ENCODE measurements at regions not wholly inside any gene's neighbourhood (a gene's known extent, or its start where the extent isn't known, plus 50 kb on each side); places are given as distances from the start of the nearest gene placed in this dataset.
A peak's percentile ranks its signal among the peaks of the same experiment; 100 is the strongest.

- peak; percentile 42 for TF ChIP-seq CTCF (IDR thresholded peaks at IDR 0.05; ENCODE audit: unreplicated experiment)
- Mint-ChIP-seq H3K4me3 (ENCODE audit: unreplicated experiment) (no peak overlapping the region), H3K27ac (ENCODE audit: low read depth, unreplicated experiment) (no peak overlapping the region), H3K27me3 (ENCODE audit: insufficient read depth, unreplicated experiment) (no peaks in the 10 kb centered on the region), H3K4me1 (ENCODE audit: insufficient read depth, unreplicated experiment) (no peaks in the 10 kb centered on the region), H3K36me3 (ENCODE audit: insufficient read depth, unreplicated experiment) (no peaks in the 10 kb centered on the region), H3K9me3 (ENCODE audit: unreplicated experiment) (no peaks in the 10 kb centered on the region)
- ChIA-PET POLR2A (no interaction called here), CTCF (interaction anchor here (0.6 to 1.8 kb wide), 3 partner anchors 313 to 319 kb away, joined by 3 to 21 read pairs (median 4); no protein-coding TSS in a partner anchor)
- no TSS peak for BruUV-seq (replicated peaks)
- DNase-seq (ENCODE audit: unreplicated experiment): peak; percentile 63
- intact Hi-C loops (cut with micrococcal nuclease): loop anchor here (1.0 to 10.0 kb wide), 2 partner anchors 1033 to 1459 kb away; no protein-coding TSS in a partner anchor
Observed at GRCh38 chr17:71085238-71086033, 916.1 kb downstream of the KCNJ2 start.

- H3K27ac Mint-ChIP-seq (ENCODE audit: low read depth, unreplicated experiment): no peak overlapping the region
- no peak for DNase-seq (ENCODE audit: unreplicated experiment)
- intact Hi-C loops (cut with micrococcal nuclease): loop anchor here (10.0 kb wide), 1 partner anchor 1455 kb away; no protein-coding TSS in a partner anchor
- no peak for TF ChIP-seq CTCF (IDR thresholded peaks at IDR 0.05; ENCODE audit: unreplicated experiment)
- no peaks in the 10 kb centered on the region for H3K27me3 Mint-ChIP-seq (ENCODE audit: insufficient read depth, unreplicated experiment)
- no peak overlapping the region for H3K4me3 Mint-ChIP-seq (ENCODE audit: unreplicated experiment)
- POLR2A ChIA-PET: no interaction called here
- BruUV-seq (replicated peaks): no TSS peak
- CTCF ChIA-PET: no interaction called here
- no peaks in the 10 kb centered on the region for H3K9me3 Mint-ChIP-seq (ENCODE audit: unreplicated experiment)
- no peaks in the 10 kb centered on the region for H3K36me3 Mint-ChIP-seq (ENCODE audit: insufficient read depth, unreplicated experiment)
- no peaks in the 10 kb centered on the region for H3K4me1 Mint-ChIP-seq (ENCODE audit: insufficient read depth, unreplicated experiment)
Observed at GRCh38 chr17:71089431-71089830, 920.1 kb downstream of the KCNJ2 start.

- DNase-seq (ENCODE audit: unreplicated experiment): no peak
- Mint-ChIP-seq H3K9me3 (ENCODE audit: unreplicated experiment) (no peaks in the 10 kb centered on the region), H3K27me3 (ENCODE audit: insufficient read depth, unreplicated experiment) (no peaks in the 10 kb centered on the region), H3K4me3 (ENCODE audit: unreplicated experiment) (no peak overlapping the region), H3K4me1 (ENCODE audit: insufficient read depth, unreplicated experiment) (no peaks in the 10 kb centered on the region), H3K36me3 (ENCODE audit: insufficient read depth, unreplicated experiment) (no peaks in the 10 kb centered on the region), H3K27ac (ENCODE audit: low read depth, unreplicated experiment) (no peak overlapping the region)
- no TSS peak for BruUV-seq (replicated peaks)
- intact Hi-C loops (cut with micrococcal nuclease): no loop called here
- TF ChIP-seq CTCF (IDR thresholded peaks at IDR 0.05; ENCODE audit: unreplicated experiment): no peak
- CTCF ChIA-PET: no interaction called here
- POLR2A ChIA-PET: no interaction called here
Observed at GRCh38 chr17:71098071-71098470, 928.7 kb downstream of the KCNJ2 start.

GRCh38 chr17:71099003-71099714, 929.8 kb downstream of the KCNJ2 start:
- POLR2A ChIA-PET: no interaction called here
- no peaks in the 10 kb centered on the region for H3K27me3 Mint-ChIP-seq (ENCODE audit: insufficient read depth, unreplicated experiment)
- no peaks in the 10 kb centered on the region for H3K36me3 Mint-ChIP-seq (ENCODE audit: insufficient read depth, unreplicated experiment)
- no TSS peak for BruUV-seq (replicated peaks)
- H3K4me1 Mint-ChIP-seq (ENCODE audit: insufficient read depth, unreplicated experiment): no peaks in the 10 kb centered on the region
- no peak overlapping the region for H3K4me3 Mint-ChIP-seq (ENCODE audit: unreplicated experiment)
- no peak overlapping the region for H3K27ac Mint-ChIP-seq (ENCODE audit: low read depth, unreplicated experiment)
- no peak for DNase-seq (ENCODE audit: unreplicated experiment)
- intact Hi-C loops (cut with micrococcal nuclease): no loop called here
- TF ChIP-seq CTCF (IDR thresholded peaks at IDR 0.05; ENCODE audit: unreplicated experiment): no peak
- no peaks in the 10 kb centered on the region for H3K9me3 Mint-ChIP-seq (ENCODE audit: unreplicated experiment)
- CTCF ChIA-PET: no interaction called here

Data from MCF 10A (cell line).